HCT116 (cell line): ENCODE measurements at regions not wholly inside any gene's neighbourhood (a gene's known extent, or its start where the extent isn't known, plus 50 kb on each side); places are given as distances from the start of the nearest gene placed in this dataset.

Experiments
- CTCF ChIP-seq, 3 experiments: fragments of 200-600 bp in 1 of 3; sonication (generic) in 1 of 3; IDR thresholded peaks in 2 of 3; conservative IDR thresholded peaks in 1 of 3; 2 replicates each; pipeline ENCODE4 v1.5.1; 2012 to 2017; ENCODE audit warnings: low read depth in 2 of 3, low read length in 2 of 3, antibody characterized with exemption in 1 of 3, borderline replicate concordance in 1 of 3, control low read depth in 1 of 3, mild to moderate bottlenecking in 1 of 3, mixed read lengths in 1 of 3, mixed run types in 1 of 3, moderate library complexity in 1 of 3; ENCODE audit not compliant: insufficient read depth in 1 of 3
- TCF7L2 ChIP-seq: IDR thresholded peaks from 2 replicates; pipeline ENCODE4 v1.7.0; 2011; ENCODE audit warnings: borderline replicate concordance, inconsistent platforms; ENCODE audit not compliant: insufficient read depth, insufficient read length; ENCODE audit errors: extremely low read depth

GRCh38 chr13:40468227-40468838 lies 198.1 kb downstream of the FOXO1 start:
- TF ChIP-seq CTCF (IDR thresholded peaks at IDR 0.05 in 2 of 3, conservative IDR thresholded peaks at IDR 0.05 in 1 of 3; ENCODE audit: borderline replicate concordance in 1 of 3, insufficient read depth in 1 of 3, low read depth in 2 of 3, low read length in 2 of 3), result no peak
- TF ChIP-seq TCF7L2, result no peak
